GM23338 (cell line): ENCODE measurements at regions not wholly inside any gene's neighbourhood (a gene's known extent, or its start where the extent isn't known, plus 50 kb on each side); places are given as distances from the start of the nearest gene placed in this dataset.
A peak's percentile ranks its signal among the peaks of the same experiment; 100 is the strongest.

ENCODE experiments used
- ATAC-seq: fragments of 200-7000 bp; cut with Tn5 transposase; 3 replicates; pipeline ENCODE4 v1.9.1; 2020
- DNase-seq: peaks from one replicate; pipeline ENCODE4 v3.0.0-alpha.2; 2015; ENCODE audit warnings: low spot score
- H2AFZ ChIP-seq: fragments of 200-600 bp; sonication (generic); 2 replicates; pipeline ENCODE4 v1.8.0; 2016; ENCODE audit warnings: antibody characterized with exemption, mild to moderate bottlenecking, moderate library complexity
- H3F3A ChIP-seq: fragments of 200-600 bp; sonication (generic); replicated peaks from 2 replicates; pipeline ENCODE4 v1.8.0; 2017; ENCODE audit warnings: antibody characterized with exemption, mixed run types, low read depth
- H3K27ac ChIP-seq: fragments of 200-600 bp; sonication (generic); 2 replicates; pipeline ENCODE4 v1.6.1; 2016; ENCODE audit warnings: low read depth
- H3K27me3 ChIP-seq: fragments of 200-600 bp; sonication (generic); 2 replicates; pipeline ENCODE4 v1.8.0; 2016; ENCODE audit warnings: mild to moderate bottlenecking, mixed run types, moderate library complexity; ENCODE audit not compliant: insufficient read depth
- H3K36me3 ChIP-seq: fragments of 200-600 bp; sonication (generic); 2 replicates; pipeline ENCODE4 v1.8.0; 2016; ENCODE audit warnings: mild to moderate bottlenecking; ENCODE audit not compliant: insufficient read depth
- H3K4me1 ChIP-seq: fragments of 200-600 bp; sonication (generic); 2 replicates; pipeline ENCODE4 v1.8.0; 2016; ENCODE audit warnings: mild to moderate bottlenecking, moderate library complexity; ENCODE audit not compliant: insufficient read depth
- H3K4me2 ChIP-seq: fragments of 200-600 bp; sonication (generic); 2 replicates; pipeline ENCODE4 v1.7.1; 2017; ENCODE audit warnings: mixed run types
- H3K4me3 ChIP-seq: fragments of 200-600 bp; sonication (generic); 2 replicates; pipeline ENCODE4 v1.6.1; 2016; ENCODE audit warnings: mixed run types
- H3K79me2 ChIP-seq: fragments of 200-600 bp; sonication (generic); replicated peaks from 2 replicates; pipeline ENCODE4 v1.8.0; 2017; ENCODE audit warnings: mild to moderate bottlenecking; ENCODE audit not compliant: insufficient read depth
- H3K9me2 ChIP-seq: fragments of 200-600 bp; sonication (generic); 2 replicates; pipeline ENCODE4 v1.8.0; 2017; ENCODE audit not compliant: insufficient read depth
- H4K20me1 ChIP-seq: fragments of 200-600 bp; sonication (generic); replicated peaks from 2 replicates; pipeline ENCODE4 v1.8.0; 2017; ENCODE audit warnings: mild to moderate bottlenecking; ENCODE audit not compliant: insufficient read depth
- H3K27ac Mint-ChIP-seq: 2 replicates; pipeline ENCODE4 v1.8.0; 2020; ENCODE audit warnings: inconsistent platforms, mild to moderate bottlenecking, moderate library complexity, mixed read lengths
- H3K27me3 Mint-ChIP-seq: 3 replicates; pipeline ENCODE4 v1.8.0; 2022; ENCODE audit warnings: low read depth, mild to moderate bottlenecking, moderate library complexity, mixed read lengths, inconsistent platforms; ENCODE audit not compliant: insufficient read depth, poor library complexity
- H3K36me3 Mint-ChIP-seq: 3 replicates; pipeline ENCODE4 v1.8.0; 2021; ENCODE audit warnings: low read depth, mild to moderate bottlenecking, inconsistent platforms, moderate library complexity, mixed read lengths
- H3K4me1 Mint-ChIP-seq: 3 replicates; pipeline ENCODE4 v1.8.0; 2020; ENCODE audit warnings: mild to moderate bottlenecking, inconsistent platforms, mixed read lengths
- H3K4me3 Mint-ChIP-seq: 3 replicates; pipeline ENCODE4 v1.8.0; 2021; ENCODE audit warnings: moderate library complexity, mild to moderate bottlenecking, inconsistent platforms, mixed read lengths
- H3K9me3 Mint-ChIP-seq: 3 replicates; pipeline ENCODE4 v1.8.0; 2020; ENCODE audit warnings: moderate library complexity, mild to moderate bottlenecking, inconsistent platforms, mixed read lengths
- CREB1 ChIP-seq: fragments of 250-450 bp; sonication (Bioruptor Pico); IDR thresholded peaks from 2 replicates; pipeline ENCODE4 v1.5.0; 2020; ENCODE audit warnings: low read depth, mild to moderate bottlenecking, moderate library complexity
- CTCF ChIP-seq, 2 experiments: fragments of 200-600 bp in 1 of 2; sonication (generic) in 1 of 2; conservative IDR thresholded peaks; 2 replicates each; pipeline versions ENCODE4 v1.5.1 to v1.6.1; 2016 to 2017; ENCODE audit warnings: antibody characterized with exemption in 2 of 2, low read depth in 2 of 2, mild to moderate bottlenecking in 2 of 2, moderate library complexity in 1 of 2
- JUNB ChIP-seq: IDR thresholded peaks from one replicate; pipeline ENCODE4 v1.6.1; 2016; ENCODE audit warnings: antibody characterized with exemption; ENCODE audit not compliant: unreplicated experiment
- NANOG ChIP-seq: IDR thresholded peaks from 2 replicates; pipeline ENCODE4 v1.6.1; 2016; ENCODE audit warnings: antibody characterized with exemption, borderline replicate concordance
- POLR2AphosphoS5 ChIP-seq: IDR thresholded peaks from 2 replicates; pipeline ENCODE4 v1.6.1; 2016; ENCODE audit warnings: antibody characterized with exemption, low read depth
- REST ChIP-seq: IDR thresholded peaks from one replicate; pipeline ENCODE4 v1.6.1; 2018; ENCODE audit warnings: antibody characterized with exemption; ENCODE audit not compliant: unreplicated experiment
- STAT1 ChIP-seq: IDR thresholded peaks from one replicate; pipeline ENCODE4 v1.6.1; 2016; ENCODE audit warnings: antibody characterized with exemption; ENCODE audit not compliant: unreplicated experiment
- ZNF114 ChIP-seq: fragments of 250-450 bp; sonication (Bioruptor Pico); IDR thresholded peaks from 2 replicates; pipeline ENCODE4 v1.5.0; 2020; ENCODE audit warnings: mild to moderate bottlenecking, moderate library complexity
- ZNF462 ChIP-seq: fragments of 250-450 bp; sonication (Bioruptor Pico); IDR thresholded peaks from 2 replicates; pipeline ENCODE4 v1.5.0; 2020; ENCODE audit warnings: mild to moderate bottlenecking, moderate library complexity

- TF ChIP-seq CTCF (conservative IDR thresholded peaks at IDR 0.05; ENCODE audit: low read depth in 2 of 2) (no peak), CREB1 (no peak)
Measured at GRCh38 chr10:21213381-21213780, 312.1 kb downstream of the SKIDA1 start (continued).

- Mint-ChIP-seq H3K4me1 (peaks cover 3% of the 10 kb centered on the region; the same call in 1 of the 3 replicates), H3K4me3 (no peak overlapping the region), H3K36me3 (no peaks in the 10 kb centered on the region; the same call in 2 of the 3 replicates), H3K27me3 (no peaks in the 10 kb centered on the region), H3K9me3 (peaks cover 2% of the 10 kb centered on the region; the same call in 1 of the 3 replicates), H3K27ac (no peak overlapping the region)
- Histone ChIP-seq H3K4me1 (no peaks in the 10 kb centered on the region), H3K4me3 (no peak overlapping the region), H3F3A (no peaks in the 10 kb centered on the region), H3K79me2 (no peaks in the 10 kb centered on the region), H3K9me2 (no peaks in the 10 kb centered on the region; the same call in 1 of the 2 replicates), H3K27ac (peak overlapping the region; percentile 32; the same call in 1 of the 2 replicates), H4K20me1 (no peaks in the 10 kb centered on the region), H3K36me3 (no peaks in the 10 kb centered on the region), H2AFZ (no peak overlapping the region), H3K27me3 (no peaks in the 10 kb centered on the region), H3K4me2 (no peak overlapping the region)
- ATAC-seq: no peak
- no peak for DNase-seq
- TF ChIP-seq ZNF462 (CRISPR knock-in tag) (no peak), POLR2AphosphoS5 (no peak), STAT1 (no peak), NANOG (no peak), JUNB (no peak), CREB1 (no peak), ZNF114 (CRISPR knock-in tag) (no peak), REST (no peak)
Measured at GRCh38 chr10:21212912-21213311, 312.6 kb downstream of the SKIDA1 start.
